Gastroesophageal sphincter (tissue), 2 donors: ENCODE measurements at regions not wholly inside any gene's neighbourhood (a gene's known extent, or its start where the extent isn't known, plus 50 kb on each side); places are given as distances from the start of the nearest gene placed in this dataset.

Source experiments
- POLR2A ChIP-seq, 2 donors: fragments of 450-650 bp; IDR thresholded peaks; one replicate each; pipeline ENCODE4 v1.6.1; 2017; ENCODE audit warnings: antibody characterized with exemption in 2 of 2, mild to moderate bottlenecking in 2 of 2, moderate library complexity in 1 of 2
- POLR2AphosphoS5 ChIP-seq: sonication (generic); formaldehyde crosslinking; IDR thresholded peaks from one replicate; pipeline ENCODE4 v1.6.1; 2017; ENCODE audit warnings: antibody characterized with exemption

DNA sequence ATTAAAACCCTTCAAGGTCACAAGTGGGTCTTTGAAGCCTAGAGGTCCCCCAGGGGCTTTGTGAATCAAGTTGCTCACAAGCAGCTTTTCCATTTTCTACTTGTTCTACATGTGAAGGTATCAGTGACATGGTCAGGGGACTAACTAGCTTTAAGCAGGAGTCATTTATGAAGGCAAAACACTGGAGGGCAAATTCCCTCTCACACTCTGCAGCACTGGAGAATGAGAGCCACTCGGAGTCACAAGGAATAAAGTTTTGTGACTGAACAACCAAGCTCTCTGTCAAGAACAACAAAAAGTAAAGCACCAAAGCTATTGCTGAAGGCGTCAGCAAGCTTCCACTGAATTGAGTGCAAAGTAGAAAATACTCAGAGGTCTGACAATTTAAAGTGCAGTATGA lies 609.0 kb downstream of the EDEM1 start:
- TF ChIP-seq POLR2A (IDR thresholded peaks at IDR 0.05) (no peak), POLR2AphosphoS5 (no peak)
